CD4-positive, alpha-beta T cell treated with Interferon alpha-2 for 1 hour (primary cell): ENCODE measurements at regions not wholly inside any gene's neighbourhood (a gene's known extent, or its start where the extent isn't known, plus 50 kb on each side); places are given as distances from the start of the nearest gene placed in this dataset.
"Not testable (repeated sequence)": the region's sequence is repeated elsewhere in the genome, so short reads cannot be mapped to it uniquely, and the experiment has no call there.

Experiments used
- DNase-seq, 2 donors: peaks; one replicate each; pipeline ENCODE4 v3.0.0-alpha.2; 2020 to 2022

GRCh38 chr1:234814235-234814634 is 204.3 kb upstream of the IRF2BP2 start:
- DNase-seq: not testable (repeated sequence)

DNA sequence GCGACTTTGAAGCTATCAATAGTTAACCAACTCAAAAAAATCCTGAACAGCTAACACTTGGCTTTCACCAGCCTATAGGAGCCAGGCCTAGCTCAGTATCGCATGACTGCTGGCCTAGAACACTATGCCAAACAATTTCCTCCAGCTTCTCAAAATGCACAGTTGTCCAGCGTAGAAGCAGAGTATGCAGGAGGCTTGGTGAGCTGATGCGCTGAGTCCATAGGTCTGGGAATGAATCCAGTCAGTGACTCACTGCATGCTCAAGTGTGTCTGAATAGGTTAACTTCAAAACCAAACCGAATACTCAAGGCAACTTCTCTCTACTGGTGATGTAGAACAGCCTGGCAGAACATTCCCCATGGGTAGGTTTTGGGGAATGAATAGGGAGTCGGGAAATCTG is 201.8 kb upstream of the IRF2BP2 start:
- not testable (repeated sequence) for DNase-seq

- DNase-seq: not testable (repeated sequence)
These were observed 200.7 kb upstream of the IRF2BP2 start for GRCh38 chr1:234810726-234811125.

DNA sequence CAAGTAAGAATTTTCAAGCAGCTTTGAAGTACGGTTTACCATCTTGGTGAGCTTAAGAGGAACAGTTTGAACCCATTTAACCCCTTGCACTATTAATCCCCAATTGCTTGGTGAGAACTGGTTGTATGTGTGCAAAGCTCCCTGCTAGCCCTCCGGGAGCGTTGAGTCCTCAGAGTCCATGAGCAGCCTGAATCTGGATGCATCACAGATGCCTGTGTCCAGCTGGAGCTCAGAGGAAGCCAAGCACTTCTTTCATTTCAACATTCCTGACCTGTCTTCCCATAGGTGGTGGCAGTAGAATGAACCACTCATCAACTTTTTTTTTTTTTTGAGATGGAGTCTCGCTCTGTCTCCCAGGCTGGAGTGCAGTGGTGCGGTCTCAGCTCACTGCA is 199.9 kb upstream of the IRF2BP2 start:
- not testable (repeated sequence) for DNase-seq

- not testable (repeated sequence) for DNase-seq
These were observed 199.2 kb upstream of the IRF2BP2 start for GRCh38 chr1:234808943-234809853.

GRCh38 chr1:234808459-234808858 is 198.5 kb upstream of the IRF2BP2 start:
- DNase-seq: not testable (repeated sequence)

- not testable (repeated sequence) for DNase-seq
These were observed 197.7 kb upstream of the IRF2BP2 start for GRCh38 chr1:234807705-234808104.

DNA sequence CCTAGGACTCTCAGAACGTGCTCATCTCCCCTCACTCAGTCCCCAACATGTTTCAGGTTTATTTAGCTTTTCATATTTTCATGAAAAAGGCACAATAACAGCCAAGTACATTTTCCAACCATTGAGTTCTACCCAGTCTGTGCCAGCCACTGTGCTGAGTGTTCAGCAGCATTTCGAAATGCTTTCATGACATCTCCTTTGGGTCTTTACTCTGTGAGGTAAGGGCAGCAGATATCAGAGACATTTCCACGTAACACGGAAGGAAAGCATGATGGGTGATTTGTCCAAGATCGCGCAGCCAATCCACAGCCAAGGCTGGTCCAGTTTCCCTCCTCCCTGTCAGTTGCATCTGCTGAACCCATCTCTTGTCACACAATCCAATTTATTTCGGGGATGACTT is 192.6 kb upstream of the IRF2BP2 start:
- not testable (repeated sequence) for DNase-seq

DNA sequence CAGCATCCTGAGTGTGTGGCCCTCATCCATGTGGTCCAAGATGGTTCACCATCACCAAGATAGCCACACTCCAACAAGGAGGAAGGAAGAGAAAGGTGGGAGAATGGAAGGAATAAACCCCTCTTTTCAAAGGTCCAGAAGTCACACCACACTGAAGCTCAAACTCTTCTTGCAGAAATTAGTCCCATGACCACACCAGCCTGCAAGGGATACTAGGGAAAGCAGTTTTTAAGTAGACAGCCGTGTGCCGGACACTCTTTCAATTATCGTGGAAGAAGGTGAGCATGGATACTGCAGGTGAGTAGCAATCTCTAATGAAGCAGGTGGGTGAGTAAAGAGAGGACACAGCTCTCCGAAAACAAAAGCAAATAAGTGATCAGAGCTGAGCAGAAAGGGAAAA is 191.7 kb upstream of the IRF2BP2 start:
- DNase-seq: not testable (repeated sequence)

- DNase-seq: not testable (repeated sequence)
These were observed 191.2 kb upstream of the IRF2BP2 start for GRCh38 chr1:234801147-234801546.

GRCh38 chr1:234800563-234800962 is 190.6 kb upstream of the IRF2BP2 start:
- not testable (repeated sequence) for DNase-seq

GRCh38 chr1:234799021-234799689 is 189.2 kb upstream of the IRF2BP2 start:
- not testable (repeated sequence) for DNase-seq

- not testable (repeated sequence) for DNase-seq
These were observed 187.2 kb upstream of the IRF2BP2 start for GRCh38 chr1:234797216-234797615.

DNA sequence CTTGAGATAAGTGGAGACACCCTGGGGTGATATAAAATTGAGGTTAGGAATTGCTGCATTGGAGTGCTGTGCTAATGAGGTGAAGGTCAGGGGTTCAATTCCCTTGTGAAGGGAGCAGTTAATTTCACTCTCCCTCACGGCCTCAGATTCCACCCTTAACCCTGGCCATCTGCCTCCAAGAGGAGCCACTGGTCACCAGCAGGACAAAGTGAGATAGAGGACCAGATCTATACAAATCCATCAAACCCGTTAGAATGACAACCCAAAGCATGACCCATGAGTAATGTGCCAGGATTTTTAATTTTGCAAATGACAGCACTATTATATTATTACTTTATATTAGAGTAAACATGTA is 186.4 kb upstream of the IRF2BP2 start:
- not testable (repeated sequence) for DNase-seq

DNA sequence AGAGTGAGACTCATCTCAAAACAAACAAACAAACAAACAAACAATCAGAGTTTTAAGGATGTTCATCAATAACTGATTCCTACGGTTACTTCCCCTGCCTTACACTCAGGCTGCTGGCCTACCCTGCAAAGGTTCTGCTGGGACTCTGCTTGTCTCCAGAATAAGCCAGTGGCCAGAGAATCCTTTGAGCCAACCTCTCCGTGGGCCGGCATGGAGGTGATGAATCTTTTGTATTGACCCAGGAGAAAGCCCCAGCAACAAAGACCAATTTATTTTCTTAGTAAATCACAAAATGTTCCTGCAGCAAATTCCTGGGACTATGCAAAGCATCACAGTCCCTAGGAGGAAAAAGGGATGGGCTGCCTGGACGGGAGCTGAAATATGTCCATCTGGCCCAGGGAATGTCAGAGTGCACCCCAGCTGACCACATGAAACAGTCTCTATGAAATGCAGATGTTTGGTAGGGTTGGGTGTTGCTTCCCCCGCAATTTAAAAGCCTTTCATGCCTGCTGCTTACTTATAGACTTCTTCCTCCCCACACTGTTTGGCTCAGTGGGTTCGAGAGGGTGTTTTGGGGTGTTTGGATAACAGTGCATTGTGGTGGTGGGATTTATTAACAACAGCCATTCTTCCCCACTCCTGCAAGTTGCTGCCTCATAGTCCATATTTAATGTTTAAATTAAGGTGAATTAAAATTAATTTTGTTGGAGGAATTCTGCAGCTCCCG is 185.9 kb upstream of the IRF2BP2 start:
- not testable (repeated sequence) for DNase-seq

- not testable (repeated sequence) for DNase-seq
These were observed 185.0 kb upstream of the IRF2BP2 start for GRCh38 chr1:234795007-234795406.

- not testable (repeated sequence) for DNase-seq
These were observed 184.5 kb upstream of the IRF2BP2 start for GRCh38 chr1:234794452-234794851.

- not testable (repeated sequence) for DNase-seq
These were observed 183.9 kb upstream of the IRF2BP2 start for GRCh38 chr1:234793924-234794323.

DNA sequence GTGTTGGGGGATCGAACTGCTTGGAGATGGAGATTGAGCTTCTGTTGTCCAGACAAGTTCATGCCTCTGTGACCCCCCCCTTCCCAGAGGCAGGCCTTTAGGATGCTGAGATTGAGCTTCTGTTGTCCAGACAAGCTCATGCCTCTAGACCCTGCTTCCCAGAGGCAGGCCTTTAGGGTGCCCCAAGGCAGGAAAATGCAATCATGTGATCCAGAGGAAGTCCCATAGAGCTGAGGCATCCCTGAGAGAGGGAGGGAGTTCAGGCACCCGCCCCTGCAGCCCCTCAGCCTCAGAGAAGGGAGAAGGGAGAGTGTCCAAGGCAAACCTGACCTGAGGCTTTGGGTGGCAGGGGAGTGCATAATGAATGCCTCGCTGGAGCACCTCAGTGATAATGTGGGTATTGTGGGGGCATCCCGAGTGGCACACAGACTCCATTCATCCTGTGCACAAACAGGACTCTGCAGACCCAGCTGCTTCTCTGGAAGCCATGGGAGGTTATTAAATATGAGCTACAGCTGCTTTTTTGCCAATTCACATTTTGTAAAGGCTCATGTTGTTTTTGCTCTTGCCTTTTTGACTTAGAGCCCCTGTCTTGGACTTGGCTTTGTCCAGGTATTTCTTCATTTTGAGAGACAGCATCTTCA is 182.4 kb upstream of the IRF2BP2 start:
- not testable (repeated sequence) for DNase-seq

GRCh38 chr1:234791615-234792014 is 181.6 kb upstream of the IRF2BP2 start:
- DNase-seq: not testable (repeated sequence)

DNA sequence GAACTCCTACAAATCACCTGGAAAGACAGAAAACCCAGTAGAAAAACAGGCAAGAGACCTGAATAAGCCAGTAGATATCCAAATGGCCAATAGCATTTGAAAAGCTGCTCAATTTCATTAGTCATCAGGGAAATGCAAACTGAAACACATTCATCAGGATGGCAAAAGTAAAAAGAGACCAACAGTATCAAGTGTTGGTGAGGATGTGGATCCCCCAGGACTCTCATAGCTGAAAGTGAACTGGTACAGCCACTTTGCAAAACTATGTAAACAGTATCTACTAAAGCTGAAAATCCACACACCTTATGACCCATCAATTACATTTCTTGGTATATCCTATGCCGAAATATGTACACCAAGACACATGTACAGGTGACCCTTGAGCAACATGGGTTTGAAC is 180.4 kb upstream of the IRF2BP2 start:
- DNase-seq: not testable (repeated sequence)

- DNase-seq: not testable (repeated sequence)
These were observed 177.1 kb upstream of the IRF2BP2 start for GRCh38 chr1:234787011-234787584.
